Naive thymus-derived CD4-positive, alpha-beta T cell (primary cell): ENCODE measurements at regions not wholly inside any gene's neighbourhood (a gene's known extent, or its start where the extent isn't known, plus 50 kb on each side); places are given as distances from the start of the nearest gene placed in this dataset.

ENCODE experiments used
- ATAC-seq: fragments of 150-1000 bp; cut with Tn5 transposase; 2 replicates; pipeline ENCODE4 v1.10.0; 2021; ENCODE audit warnings: mild to moderate bottlenecking, moderate library complexity
- CTCF ChIA-PET: fragments of 350-600 bp; sonication (Branson Sonifier 250); formaldehyde crosslinking; loops from one replicate; lab custom pipeline; 2021; ENCODE audit warnings: antibody characterized with exemption; lab: Charles Lee
- POLR2A ChIA-PET: fragments of 350-600 bp; sonication (Branson Sonifier 250); formaldehyde crosslinking; loops from one replicate; lab custom pipeline; 2021; ENCODE audit warnings: antibody characterized with exemption, inconsistent platforms; lab: Charles Lee
- DNase-seq, 9 donors: peaks; one replicate each; pipeline versions ENCODE4 v3.0.0 to v3.0.0-alpha.2; 2020 to 2022; ENCODE audit warnings: mixed read lengths in 1 of 9
- H3K27ac ChIP-seq: one replicate; pipeline ENCODE4 v1.7.0; 2013; ENCODE audit warnings: mild to moderate bottlenecking, low read depth, low read length, moderate library complexity
- H3K27me3 ChIP-seq, 2 donors: one replicate each; pipeline ENCODE4 v1.7.0; 2013; ENCODE audit warnings: low read length in 2 of 2, mild to moderate bottlenecking in 2 of 2, moderate library complexity in 2 of 2; ENCODE audit not compliant: control insufficient read depth in 2 of 2, insufficient read depth in 2 of 2
- H3K36me3 ChIP-seq, 3 experiments: 1 replicate in 2 of 3; 2 replicates in 1 of 3; pipeline ENCODE4 v1.7.0; 2013; ENCODE audit warnings: low read length in 3 of 3, mild to moderate bottlenecking in 3 of 3, moderate library complexity in 1 of 3; ENCODE audit not compliant: insufficient read depth in 3 of 3, control insufficient read depth in 2 of 3
- H3K4me1 ChIP-seq, 2 donors: one replicate each; pipeline ENCODE4 v1.7.0; 2013; ENCODE audit warnings: low read length in 2 of 2, mild to moderate bottlenecking in 2 of 2, moderate library complexity in 1 of 2; ENCODE audit not compliant: control insufficient read depth in 2 of 2, insufficient read depth in 2 of 2
- H3K4me3 ChIP-seq: 2 replicates; pipeline ENCODE4 v1.7.0; 2013; ENCODE audit warnings: mild to moderate bottlenecking, low read length
- H3K9me3 ChIP-seq, 3 experiments: 1 replicate in 2 of 3; 2 replicates in 1 of 3; pipeline ENCODE4 v1.7.0; 2013; ENCODE audit warnings: low read length in 3 of 3; ENCODE audit not compliant: control insufficient read depth in 2 of 3
- H3K27ac Mint-ChIP-seq, 9 donors: one replicate each; pipeline ENCODE4 v1.8.0; 2020 to 2022; ENCODE audit warnings: mixed read lengths in 9 of 9, mild to moderate bottlenecking in 8 of 9, moderate library complexity in 5 of 9, inconsistent platforms in 2 of 9
- H3K27me3 Mint-ChIP-seq, 5 donors: one replicate each; pipeline ENCODE4 v1.8.0; 2021 to 2022; ENCODE audit warnings: mixed read lengths in 5 of 5, mild to moderate bottlenecking in 1 of 5
- H3K36me3 Mint-ChIP-seq, 5 donors: one replicate each; pipeline ENCODE4 v1.8.0; 2020 to 2022; ENCODE audit warnings: mixed read lengths in 5 of 5, mild to moderate bottlenecking in 3 of 5, inconsistent platforms in 1 of 5
- H3K4me1 Mint-ChIP-seq, 7 donors: one replicate each; pipeline ENCODE4 v1.8.0; 2020 to 2022; ENCODE audit warnings: mixed read lengths in 7 of 7, mild to moderate bottlenecking in 3 of 7, inconsistent platforms in 1 of 7
- H3K4me3 Mint-ChIP-seq, 10 donors: one replicate each; pipeline ENCODE4 v1.8.0; 2020 to 2022; ENCODE audit warnings: mild to moderate bottlenecking in 10 of 10, mixed read lengths in 10 of 10, moderate library complexity in 6 of 10, inconsistent platforms in 2 of 10
- H3K9me3 Mint-ChIP-seq, 11 donors: one replicate each; pipeline ENCODE4 v1.8.0; 2020 to 2022; ENCODE audit warnings: mixed read lengths in 11 of 11, mild to moderate bottlenecking in 4 of 11, inconsistent platforms in 1 of 11, moderate library complexity in 1 of 11
- intact Hi-C, 2 donors: fragments of 100-400 bp; cut with micrococcal nuclease; formaldehyde crosslinking; loops; one replicate each; pipeline ENCODE4 v1.15.1; 2023

DNA sequence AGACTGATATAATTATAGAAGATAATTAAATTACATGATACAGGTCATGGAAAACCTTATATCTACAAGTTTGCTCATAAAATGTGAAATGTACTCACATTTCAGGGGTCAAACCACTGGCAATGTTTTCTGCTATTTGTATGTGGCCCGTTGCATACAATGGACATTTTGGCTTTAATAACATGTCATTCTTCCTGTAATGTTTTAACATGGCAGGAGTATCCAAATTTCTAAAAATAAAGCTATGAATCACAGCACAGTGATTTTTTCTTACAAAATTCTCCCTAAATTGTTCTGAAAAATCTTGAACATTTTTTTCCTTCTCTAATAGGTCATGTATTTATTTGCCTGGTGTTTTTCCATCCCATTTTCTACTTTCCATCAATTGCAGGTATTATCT lies 305.7 kb downstream of the SMOC2 start:
- Histone ChIP-seq H3K9me3 (no peaks in the 10 kb centered on the region), H3K27me3 (no peaks in the 10 kb centered on the region), H3K4me3 (no peak overlapping the region), H3K27ac (no peak overlapping the region), H3K4me1 (no peaks in the 10 kb centered on the region), H3K36me3 (no peaks in the 10 kb centered on the region)
- POLR2A ChIA-PET, result no interaction called here
- ATAC-seq, result no peak
- intact Hi-C loops, result no loop called here
- Mint-ChIP-seq H3K27ac (no peak overlapping the region), H3K4me1 (peaks cover 0 to 1% (median 0%) of the 10 kb centered on the region in 7 donors), H3K4me3 (no peak overlapping the region), H3K9me3 (peaks cover 0 to 5% (median 3%) of the 10 kb centered on the region in 11 donors), H3K27me3 (peaks cover 0 to 22% (median 14%) of the 10 kb centered on the region in 5 donors), H3K36me3 (peaks cover 0 to 4% (median 0%) of the 10 kb centered on the region in 5 donors)
- DNase-seq, result no peak
- CTCF ChIA-PET, result no interaction called here

DNA sequence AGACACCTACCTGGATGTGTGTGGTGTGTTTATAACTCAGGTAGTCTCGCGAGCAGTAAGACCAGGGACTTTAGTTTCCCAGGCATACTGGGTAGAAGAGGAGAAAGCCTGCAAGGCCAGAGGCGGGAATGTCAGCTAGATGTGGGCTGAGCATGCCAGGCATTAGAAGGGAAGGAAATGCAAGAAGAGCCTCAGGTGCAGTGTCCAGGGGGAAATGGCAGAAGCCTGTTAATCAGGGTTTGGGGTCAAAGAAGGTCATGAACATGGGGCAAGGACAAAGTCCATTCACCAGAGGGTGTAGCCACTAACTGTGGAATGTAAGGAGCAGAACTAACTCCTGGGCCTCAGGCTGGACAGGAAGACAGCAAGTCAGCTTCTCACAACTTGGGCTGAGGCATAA lies 305.0 kb downstream of the SMOC2 start:
- no peaks in the 10 kb centered on the region for H3K9me3 ChIP-seq
- intact Hi-C loops, result no loop called here
- no peaks in the 10 kb centered on the region for H3K4me1 ChIP-seq
- H3K4me3 Mint-ChIP-seq, result no peak overlapping the region
- CTCF ChIA-PET, result no interaction called here
- no peaks in the 10 kb centered on the region for H3K36me3 ChIP-seq
- no peaks in the 10 kb centered on the region for H3K27me3 ChIP-seq
- peaks cover 0 to 23% (median 8%) of the 10 kb centered on the region in 5 donors for H3K27me3 Mint-ChIP-seq
- POLR2A ChIA-PET, result no interaction called here
- no peak overlapping the region for H3K27ac ChIP-seq
- H3K4me1 Mint-ChIP-seq, result peaks cover 0 to 1% (median 0%) of the 10 kb centered on the region in 7 donors
- H3K9me3 Mint-ChIP-seq, result peaks cover 0 to 8% (median 3%) of the 10 kb centered on the region in 11 donors
- H3K27ac Mint-ChIP-seq, result no peak overlapping the region
- ATAC-seq (no peak), DNase-seq (no peak)
- no peak overlapping the region for H3K4me3 ChIP-seq
- H3K36me3 Mint-ChIP-seq, result peaks cover 0 to 4% (median 0%) of the 10 kb centered on the region in 5 donors

DNA sequence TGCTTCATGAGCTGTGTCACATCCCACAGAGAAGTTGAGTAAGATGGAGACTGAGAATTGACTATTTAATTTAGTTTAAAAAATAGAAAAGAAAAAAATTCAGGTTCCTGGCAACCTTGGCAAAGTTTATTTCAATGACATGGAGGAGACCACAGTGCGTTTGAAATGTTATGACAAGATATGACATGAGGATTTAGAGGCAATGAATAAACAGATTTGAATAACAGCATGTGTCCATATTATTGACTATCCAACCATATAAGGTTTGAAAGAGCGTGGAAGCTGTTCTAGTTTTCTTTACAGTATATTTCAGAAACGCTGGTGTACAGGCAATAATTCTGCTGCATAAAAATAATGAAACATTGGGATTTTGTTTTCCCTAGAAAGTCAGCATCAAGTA lies 303.9 kb downstream of the SMOC2 start:
- peaks cover 0 to 4% (median 0%) of the 10 kb centered on the region in 5 donors for H3K36me3 Mint-ChIP-seq

GRCh38 chr6:168741942-168742782 lies 301.2 kb downstream of the SMOC2 start:
- H3K4me3 Mint-ChIP-seq, result no peak overlapping the region
- Histone ChIP-seq H3K27me3 (no peaks in the 10 kb centered on the region), H3K27ac (no peak overlapping the region), H3K4me3 (no peak overlapping the region), H3K9me3 (peaks cover 0 to 7% (median 0%) of the 10 kb centered on the region in 3 experiments), H3K36me3 (no peaks in the 10 kb centered on the region), H3K4me1 (no peaks in the 10 kb centered on the region)
- H3K27me3 Mint-ChIP-seq, result peaks cover 0 to 21% (median 0%) of the 10 kb centered on the region in 5 donors
- CTCF ChIA-PET, result no interaction called here
- POLR2A ChIA-PET, result no interaction called here
- H3K36me3 Mint-ChIP-seq, result peaks cover 0 to 4% (median 0%) of the 10 kb centered on the region in 5 donors
- intact Hi-C loops, result no loop called here
- ATAC-seq (no peak), DNase-seq (no peak)
- no peak overlapping the region for H3K27ac Mint-ChIP-seq
- peaks cover 0 to 33% (median 8%) of the 10 kb centered on the region in 11 donors for H3K9me3 Mint-ChIP-seq
- H3K4me1 Mint-ChIP-seq, result peaks cover 0 to 1% (median 0%) of the 10 kb centered on the region in 7 donors

More for the DNA sequence above, 303.9 kb downstream of the SMOC2 start:
- Histone ChIP-seq H3K4me1 (no peaks in the 10 kb centered on the region), H3K4me3 (no peak overlapping the region), H3K27ac (no peak overlapping the region), H3K27me3 (no peaks in the 10 kb centered on the region), H3K36me3 (no peaks in the 10 kb centered on the region), H3K9me3 (no peaks in the 10 kb centered on the region)
- Mint-ChIP-seq H3K4me1 (peaks cover 0 to 1% (median 0%) of the 10 kb centered on the region in 7 donors), H3K9me3 (peaks cover 0 to 11% (median 3%) of the 10 kb centered on the region in 11 donors), H3K27me3 (peaks cover 0 to 22% (median 0%) of the 10 kb centered on the region in 5 donors), H3K27ac (no peak overlapping the region), H3K4me3 (no peak overlapping the region)
- intact Hi-C loops, result no loop called here
- DNase-seq (no peak), ATAC-seq (no peak)
- POLR2A ChIA-PET, result no interaction called here
- CTCF ChIA-PET, result no interaction called here

GRCh38 chr6:168741305-168741704 lies 300.3 kb downstream of the SMOC2 start:
- peaks cover 0 to 10% (median 0%) of the 10 kb centered on the region in 3 experiments for H3K9me3 ChIP-seq
- no peak for ATAC-seq
- H3K9me3 Mint-ChIP-seq, result peaks cover 0 to 42% (median 11%) of the 10 kb centered on the region in 11 donors
- H3K4me3 Mint-ChIP-seq, result no peak overlapping the region
- POLR2A ChIA-PET, result no interaction called here
- no peaks in the 10 kb centered on the region for H3K36me3 ChIP-seq
- H3K4me1 Mint-ChIP-seq, result peaks cover 0 to 1% (median 0%) of the 10 kb centered on the region in 7 donors
- H3K36me3 Mint-ChIP-seq, result peaks cover 0 to 4% (median 0%) of the 10 kb centered on the region in 5 donors
- no peaks in the 10 kb centered on the region for H3K4me1 ChIP-seq
- no peak overlapping the region for H3K27ac ChIP-seq
- no peaks in the 10 kb centered on the region for H3K27me3 ChIP-seq
- no peak overlapping the region for H3K4me3 ChIP-seq
- intact Hi-C loops, result no loop called here
- H3K27ac Mint-ChIP-seq, result no peak overlapping the region
- no peak for DNase-seq
- CTCF ChIA-PET, result no interaction called here
- H3K27me3 Mint-ChIP-seq, result peaks cover 0 to 21% (median 0%) of the 10 kb centered on the region in 5 donors

GRCh38 chr6:168739381-168739780 lies 298.4 kb downstream of the SMOC2 start:
- ATAC-seq (no peak), DNase-seq (no peak)
- Mint-ChIP-seq H3K4me1 (peaks cover 0 to 1% (median 0%) of the 10 kb centered on the region in 7 donors), H3K27ac (no peak overlapping the region), H3K36me3 (peaks cover 0 to 4% (median 0%) of the 10 kb centered on the region in 5 donors), H3K9me3 (peaks cover 0 to 43% (median 13%) of the 10 kb centered on the region in 11 donors), H3K4me3 (no peak overlapping the region), H3K27me3 (peaks cover 0 to 17% (median 0%) of the 10 kb centered on the region in 5 donors)
- ChIA-PET CTCF (no interaction called here), POLR2A (no interaction called here)
- no peak overlapping the region for H3K4me3 ChIP-seq
- H3K4me1 ChIP-seq, result no peaks in the 10 kb centered on the region
- H3K36me3 ChIP-seq, result no peaks in the 10 kb centered on the region
- intact Hi-C loops, result no loop called here
- no peak overlapping the region for H3K27ac ChIP-seq
- H3K9me3 ChIP-seq, result peaks cover 0 to 10% (median 0%) of the 10 kb centered on the region in 3 experiments
- H3K27me3 ChIP-seq, result no peaks in the 10 kb centered on the region
